ENCODE measurements at regions not wholly inside any gene's neighbourhood (a gene's known extent, or its start where the extent isn't known, plus 50 kb on each side); places are given as distances from the start of the nearest gene placed in this dataset.

- TF ChIP-seq KDM4B (CRISPR knock-in tag; IDR thresholded peaks at IDR 0.05) (no peak), ZBTB20 (CRISPR knock-in tag; IDR thresholded peaks at IDR 0.05; ENCODE audit: borderline replicate concordance, low read depth) (no peak), ZC3H4 (CRISPR knock-in tag; IDR thresholded peaks at IDR 0.05; ENCODE audit: borderline replicate concordance) (no peak), CTCF (CRISPR knock-in tag; IDR thresholded peaks at IDR 0.05) (no peak), SP4 (CRISPR knock-in tag; IDR thresholded peaks at IDR 0.05) (no peak), MXI1 (IDR thresholded peaks at IDR 0.05; ENCODE audit: borderline replicate concordance, low read depth, low read length) (no peak), TGIF2 (CRISPR knock-in tag; IDR thresholded peaks at IDR 0.05) (no peak), TCF7L2 (IDR thresholded peaks at IDR 0.05; ENCODE audit: low read depth, low read length) (no peak)
Observed at GRCh38 chr3:46082849-46083248, 55.6 kb upstream of the XCR1 start.

Data from HepG2 (cell line).